Gastroesophageal sphincter (tissue), 3 donors: ENCODE measurements at regions not wholly inside any gene's neighbourhood (a gene's known extent, or its start where the extent isn't known, plus 50 kb on each side); places are given as distances from the start of the nearest gene placed in this dataset.

Experiments used
- CTCF ChIP-seq, 4 experiments: fragments of 200-600 bp in 2 of 4; fragments of 450-650 bp in 2 of 4; sonication (generic) in 1 of 4; IDR thresholded peaks; one replicate each; pipeline ENCODE4 v1.5.1; 2017 to 2019; ENCODE audit warnings: antibody characterized with exemption in 4 of 4, mild to moderate bottlenecking in 2 of 4, moderate library complexity in 2 of 4
- EP300 ChIP-seq: sonication (generic); formaldehyde crosslinking; IDR thresholded peaks from one replicate; pipeline ENCODE4 v1.6.1; 2017; ENCODE audit warnings: antibody characterized with exemption, mild to moderate bottlenecking
- POLR2A ChIP-seq, 2 donors: fragments of 450-650 bp; IDR thresholded peaks; one replicate each; pipeline ENCODE4 v1.6.1; 2017; ENCODE audit warnings: antibody characterized with exemption in 2 of 2, mild to moderate bottlenecking in 2 of 2, moderate library complexity in 1 of 2
- POLR2AphosphoS5 ChIP-seq: sonication (generic); formaldehyde crosslinking; IDR thresholded peaks from one replicate; pipeline ENCODE4 v1.6.1; 2017; ENCODE audit warnings: antibody characterized with exemption

GRCh38 chr5:60435808-60436207 is 264.2 kb downstream of the DEPDC1B start:
- TF ChIP-seq CTCF (IDR thresholded peaks at IDR 0.05) (no peak), POLR2A (IDR thresholded peaks at IDR 0.05) (no peak), POLR2AphosphoS5 (no peak), EP300 (no peak)
